PC-3 (cell line): ENCODE measurements at regions not wholly inside any gene's neighbourhood (a gene's known extent, or its start where the extent isn't known, plus 50 kb on each side); places are given as distances from the start of the nearest gene placed in this dataset.

Experiments used
- ATAC-seq: fragments of 200-7000 bp; cut with Tn5 transposase; 2 replicates; pipeline ENCODE4 v1.9.1; 2020; ENCODE audit warnings: mild to moderate bottlenecking, moderate library complexity
- BruUV-seq: library from RNA; stranded (reverse); fragments of 400-500 nt; replicated peaks from 2 replicates; lab custom pipeline; 2021; lab: Mats Ljungman, UMichigan
- CTCF ChIA-PET: fragments of 300-600 bp; sonication (Branson Sonifier 250); formaldehyde crosslinking; loops from one replicate; lab custom pipeline; 2022; ENCODE audit warnings: antibody characterized with exemption; lab: Charles Lee
- POLR2A ChIA-PET: fragments of 300-600 bp; sonication (Branson Sonifier 250); formaldehyde crosslinking; loops from one replicate; lab custom pipeline; 2022; ENCODE audit warnings: antibody characterized with exemption; ENCODE audit not compliant: unreplicated experiment; lab: Charles Lee
- DNase-seq: peaks from one replicate; pipeline ENCODE4 v3.0.0-alpha.2; 2015
- H2AFZ ChIP-seq: fragments of 300-600 bp; sonication (generic); 2 replicates; pipeline ENCODE4 v1.6.0; 2016; ENCODE audit warnings: antibody characterized with exemption, low read length
- H3F3A ChIP-seq: fragments of 300-600 bp; sonication (generic); one replicate; pipeline ENCODE4 v1.6.0; 2017; ENCODE audit warnings: antibody characterized with exemption, low read length, control low read depth, mild to moderate bottlenecking; ENCODE audit not compliant: unreplicated experiment
- H3K27ac ChIP-seq: fragments of 300-600 bp; sonication (generic); 2 replicates; pipeline ENCODE4 v1.5.1; 2016; ENCODE audit warnings: mild to moderate bottlenecking, low read length
- H3K27me3 ChIP-seq: fragments of 300-600 bp; sonication (generic); 2 replicates; pipeline ENCODE4 v1.6.1; 2016; ENCODE audit warnings: low read length, mixed read lengths
- H3K36me3 ChIP-seq: fragments of 300-600 bp; sonication (generic); 2 replicates; pipeline ENCODE4 v1.6.1; 2016; ENCODE audit warnings: low read depth, mixed run types, low read length, mixed read lengths
- H3K4me1 ChIP-seq: fragments of 300-600 bp; sonication (generic); 2 replicates; pipeline ENCODE4 v1.5.1; 2016; ENCODE audit warnings: low read length; ENCODE audit not compliant: insufficient read depth
- H3K4me2 ChIP-seq: fragments of 300-600 bp; sonication (generic); 2 replicates; pipeline ENCODE4 v1.6.0; 2016; ENCODE audit warnings: low read length
- H3K4me3 ChIP-seq: fragments of 300-600 bp; sonication (generic); 2 replicates; pipeline ENCODE4 v1.5.1; 2016; ENCODE audit warnings: mild to moderate bottlenecking, low read length, mixed read lengths
- H3K79me2 ChIP-seq: fragments of 300-600 bp; sonication (generic); 2 replicates; pipeline ENCODE4 v1.6.1; 2017; ENCODE audit warnings: low read length, mixed read lengths
- H3K9ac ChIP-seq: fragments of 300-600 bp; sonication (generic); 2 replicates; pipeline ENCODE4 v1.6.0; 2016; ENCODE audit warnings: mild to moderate bottlenecking, low read length
- H3K9me2 ChIP-seq: fragments of 300-600 bp; sonication (generic); replicated peaks from 2 replicates; pipeline ENCODE4 v1.6.1; 2016; ENCODE audit warnings: mixed run types, low read length, mixed read lengths
- H3K9me3 ChIP-seq: fragments of 300-600 bp; sonication (generic); 2 replicates; pipeline ENCODE4 v1.6.1; 2016; ENCODE audit warnings: low read length, mixed read lengths
- H4K20me1 ChIP-seq: fragments of 300-600 bp; sonication (generic); 2 replicates; pipeline ENCODE4 v1.6.1; 2016; ENCODE audit warnings: low read length, mixed read lengths
- EZH2 ChIP-seq: fragments of 300-600 bp; sonication (generic); IDR thresholded peaks from one replicate; pipeline ENCODE4 v1.6.1; 2017; ENCODE audit warnings: antibody characterized with exemption, mild to moderate bottlenecking, low read length; ENCODE audit not compliant: unreplicated experiment
- EZH2phosphoT487 ChIP-seq: fragments of 300-600 bp; sonication (generic); IDR thresholded peaks from 2 replicates; pipeline ENCODE4 v1.6.1; 2018; ENCODE audit warnings: mild to moderate bottlenecking, antibody characterized with exemption, low read length, borderline replicate concordance
- intact Hi-C: fragments of 100-400 bp; cut with micrococcal nuclease; formaldehyde crosslinking; loops from 2 replicates; pipeline ENCODE4 v1.9.0; 2023
- TF ChIP-seq, protein P1 (sequence below): fragments of 300-600 bp; sonication (generic); conservative IDR thresholded peaks from 2 replicates; pipeline ENCODE4 v1.5.1; 2017; ENCODE audit warnings: antibody characterized with exemption, low read depth, mild to moderate bottlenecking, low read length

DNA sequence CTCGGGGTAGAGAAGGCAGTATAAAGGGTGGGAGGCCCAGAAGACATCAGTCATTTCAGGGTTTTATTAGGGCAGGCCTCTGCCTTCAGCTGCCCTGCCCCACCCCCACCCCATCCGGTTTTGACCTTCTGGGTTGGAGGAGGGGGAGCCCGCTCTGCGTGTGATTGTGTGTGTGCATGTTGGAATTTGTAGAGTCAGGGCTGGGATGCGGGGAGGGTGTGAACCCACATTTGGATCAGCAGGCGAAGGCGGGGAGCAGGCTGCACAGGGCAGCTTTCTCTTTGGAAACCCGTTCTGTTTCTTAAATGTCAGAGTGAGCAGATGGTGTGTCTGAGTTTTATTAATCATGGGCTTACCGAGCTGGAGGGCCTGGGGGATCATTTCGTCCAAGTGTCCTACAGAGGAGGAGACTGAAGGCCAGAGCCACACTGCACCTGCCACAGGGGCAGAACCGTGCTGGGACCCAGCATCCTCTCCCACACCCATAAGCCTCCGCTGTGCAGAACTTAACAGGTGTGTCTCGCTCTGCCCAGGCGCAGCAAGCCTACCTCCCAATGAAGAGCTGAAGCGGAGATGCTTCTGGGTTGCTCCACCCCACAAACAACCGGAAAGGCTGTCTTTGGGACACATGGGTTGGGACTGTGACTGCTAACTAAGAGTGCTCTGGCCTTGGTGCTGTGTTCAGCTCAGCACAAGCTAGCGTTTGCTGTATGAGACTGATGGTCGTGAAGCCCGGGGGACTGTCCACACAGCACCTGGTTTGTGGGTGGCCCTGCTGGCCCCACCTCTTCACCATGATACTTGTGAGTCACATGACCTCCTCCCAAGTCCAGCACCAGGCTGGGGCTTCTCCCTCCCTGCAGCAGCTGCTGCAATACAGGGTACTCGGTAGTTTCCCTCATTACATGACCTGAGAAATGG, 70.9 kb upstream of the GSE1 start:
- Histone ChIP-seq H3F3A (no peaks in the 10 kb centered on the region), H3K4me3 (no peak overlapping the region), H3K9me2 (no peaks in the 10 kb centered on the region), H3K9ac (no peak overlapping the region), H3K79me2 (no peaks in the 10 kb centered on the region), H2AFZ (no peak overlapping the region), H3K27ac (no peak overlapping the region), H3K36me3 (no peaks in the 10 kb centered on the region), H3K27me3 (no peaks in the 10 kb centered on the region), H3K4me2 (no peak overlapping the region), H3K9me3 (no peaks in the 10 kb centered on the region), H4K20me1 (no peaks in the 10 kb centered on the region), H3K4me1 (no peaks in the 10 kb centered on the region)
- ChIA-PET POLR2A (no interaction called here), CTCF (no interaction called here)
- no TSS peak for BruUV-seq
- no peak for TF ChIP-seq EZH2phosphoT487
- TF ChIP-seq, protein P1, sequence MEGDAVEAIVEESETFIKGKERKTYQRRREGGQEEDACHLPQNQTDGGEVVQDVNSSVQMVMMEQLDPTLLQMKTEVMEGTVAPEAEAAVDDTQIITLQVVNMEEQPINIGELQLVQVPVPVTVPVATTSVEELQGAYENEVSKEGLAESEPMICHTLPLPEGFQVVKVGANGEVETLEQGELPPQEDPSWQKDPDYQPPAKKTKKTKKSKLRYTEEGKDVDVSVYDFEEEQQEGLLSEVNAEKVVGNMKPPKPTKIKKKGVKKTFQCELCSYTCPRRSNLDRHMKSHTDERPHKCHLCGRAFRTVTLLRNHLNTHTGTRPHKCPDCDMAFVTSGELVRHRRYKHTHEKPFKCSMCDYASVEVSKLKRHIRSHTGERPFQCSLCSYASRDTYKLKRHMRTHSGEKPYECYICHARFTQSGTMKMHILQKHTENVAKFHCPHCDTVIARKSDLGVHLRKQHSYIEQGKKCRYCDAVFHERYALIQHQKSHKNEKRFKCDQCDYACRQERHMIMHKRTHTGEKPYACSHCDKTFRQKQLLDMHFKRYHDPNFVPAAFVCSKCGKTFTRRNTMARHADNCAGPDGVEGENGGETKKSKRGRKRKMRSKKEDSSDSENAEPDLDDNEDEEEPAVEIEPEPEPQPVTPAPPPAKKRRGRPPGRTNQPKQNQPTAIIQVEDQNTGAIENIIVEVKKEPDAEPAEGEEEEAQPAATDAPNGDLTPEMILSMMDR: no peak
- TF ChIP-seq EZH2: no peak
- intact Hi-C loops: no loop called here
- ATAC-seq: no peak
- no peak for DNase-seq

DNA sequence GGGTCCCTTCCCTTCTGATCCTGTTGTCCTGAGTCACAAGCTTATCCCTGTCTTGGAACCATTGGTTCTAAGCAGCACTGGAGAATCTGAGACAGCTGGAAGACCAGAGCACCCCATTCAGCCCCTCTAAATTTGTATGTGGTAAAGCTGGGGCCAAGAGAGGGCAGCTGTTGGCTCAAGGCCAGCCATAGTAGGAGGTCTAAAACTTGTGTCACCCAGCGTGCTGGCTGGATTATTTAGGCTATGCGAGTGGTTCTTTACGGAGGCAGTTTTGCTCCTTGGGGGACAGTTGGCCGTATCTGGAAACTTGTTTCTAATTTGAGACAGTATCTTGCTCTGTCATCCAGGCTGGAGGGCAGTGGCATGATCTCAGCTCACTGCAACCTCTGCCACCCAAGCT, 69.6 kb upstream of the GSE1 start:
- DNase-seq: no peak
- TF ChIP-seq EZH2phosphoT487 (no peak), EZH2 (no peak)
- TF ChIP-seq, protein P1: no peak
- H3F3A ChIP-seq: no peaks in the 10 kb centered on the region
- H2AFZ ChIP-seq: no peak overlapping the region
- no peak overlapping the region for H3K4me2 ChIP-seq
- POLR2A ChIA-PET: no interaction called here
- no peaks in the 10 kb centered on the region for H3K27me3 ChIP-seq
- H3K27ac ChIP-seq: no peak overlapping the region
- no peak for ATAC-seq
- no peak overlapping the region for H3K9ac ChIP-seq
- no peak overlapping the region for H3K4me3 ChIP-seq
- intact Hi-C loops: no loop called here
- H4K20me1 ChIP-seq: no peaks in the 10 kb centered on the region
- no peaks in the 10 kb centered on the region for H3K79me2 ChIP-seq
- no peaks in the 10 kb centered on the region for H3K36me3 ChIP-seq
- no peaks in the 10 kb centered on the region for H3K9me3 ChIP-seq
- H3K9me2 ChIP-seq: no peaks in the 10 kb centered on the region
- no peaks in the 10 kb centered on the region for H3K4me1 ChIP-seq
- CTCF ChIA-PET: no interaction called here
- BruUV-seq: no TSS peak

DNA sequence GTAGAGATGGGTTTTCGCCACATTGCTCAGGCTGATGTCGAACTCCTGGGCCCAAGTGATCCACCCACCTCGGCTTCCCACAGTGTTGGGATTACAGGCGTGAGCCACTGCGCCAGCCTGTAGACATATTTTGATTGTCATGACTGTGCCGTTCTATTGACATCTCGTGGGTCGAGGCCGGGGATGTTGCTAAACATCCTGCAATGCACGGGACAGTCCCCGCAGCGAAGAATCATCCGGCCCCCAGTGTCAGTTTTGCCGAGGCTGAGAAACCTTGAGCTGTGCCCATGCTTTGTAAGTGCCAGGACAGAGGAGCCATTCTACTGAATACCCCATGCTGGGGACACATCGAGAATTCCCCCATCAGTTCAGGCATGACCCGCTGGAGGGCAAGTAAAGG, 69.1 kb upstream of the GSE1 start:
- CTCF ChIA-PET: no interaction called here
- Histone ChIP-seq H3K36me3 (no peaks in the 10 kb centered on the region), H4K20me1 (no peaks in the 10 kb centered on the region), H3K79me2 (no peaks in the 10 kb centered on the region), H3K4me3 (no peak overlapping the region), H3F3A (no peaks in the 10 kb centered on the region), H3K9me2 (no peaks in the 10 kb centered on the region), H3K27ac (no peak overlapping the region), H3K9me3 (no peaks in the 10 kb centered on the region), H3K4me2 (no peak overlapping the region), H2AFZ (no peak overlapping the region), H3K9ac (no peak overlapping the region), H3K27me3 (no peaks in the 10 kb centered on the region), H3K4me1 (no peaks in the 10 kb centered on the region)
- TF ChIP-seq, protein P1: no peak
- TF ChIP-seq EZH2 (no peak), EZH2phosphoT487 (no peak)
- DNase-seq (no peak), ATAC-seq (no peak)
- POLR2A ChIA-PET: no interaction called here
- intact Hi-C loops: no loop called here
- no TSS peak for BruUV-seq
